ENCODE measurements at regions not wholly inside any gene's neighbourhood (a gene's known extent, or its start where the extent isn't known, plus 50 kb on each side); places are given as distances from the start of the nearest gene placed in this dataset.
"Not testable (repeated sequence)": the region's sequence is repeated elsewhere in the genome, so short reads cannot be mapped to it uniquely, and the experiment has no call there.

GRCh38 chr22:11629661-11630385 lies 3898.2 kb upstream of the OR11H1 start:
- peaks cover 49% of the 10 kb centered on the region for H3K9me3 ChIP-seq
- no peak for TF ChIP-seq CTCF (IDR thresholded peaks at IDR 0.05)

GRCh38 chr22:11630386-11631084 lies 3897.5 kb upstream of the OR11H1 start:
- not testable (repeated sequence) for H3K27ac ChIP-seq; H3K27me3 ChIP-seq; H3K4me1 ChIP-seq (ENCODE audit: control insufficient read depth in 1 of 2, insufficient read depth in 1 of 2, low read depth in 1 of 2, low read length in 1 of 2); H3K36me3 ChIP-seq; H3K4me3 ChIP-seq (ENCODE audit: low read depth in 1 of 2, low read length in 1 of 2)
- peaks cover 49% of the 10 kb centered on the region for H3K9me3 ChIP-seq

More at GRCh38 chr22:11629661-11630385, 3898.2 kb upstream of the OR11H1 start:
- H3K27ac ChIP-seq: no peak overlapping the region
- H3K4me1 ChIP-seq (ENCODE audit: control insufficient read depth in 1 of 2, insufficient read depth in 1 of 2, low read depth in 1 of 2, low read length in 1 of 2): no peaks in the 10 kb centered on the region
- no peaks in the 10 kb centered on the region for H3K36me3 ChIP-seq
- no peaks in the 10 kb centered on the region for H3K27me3 ChIP-seq
- H3K4me3 ChIP-seq (ENCODE audit: low read depth in 1 of 2, low read length in 1 of 2): no peak overlapping the region

Measured in neutrophil (primary cell).